ENCODE measurements at regions not wholly inside any gene's neighbourhood (a gene's known extent, or its start where the extent isn't known, plus 50 kb on each side); places are given as distances from the start of the nearest gene placed in this dataset.
A peak's percentile ranks its signal among the peaks of the same experiment; 100 is the strongest.
"Not testable (repeated sequence)": the region's sequence is repeated elsewhere in the genome, so short reads cannot be mapped to it uniquely, and the experiment has no call there.

DNA sequence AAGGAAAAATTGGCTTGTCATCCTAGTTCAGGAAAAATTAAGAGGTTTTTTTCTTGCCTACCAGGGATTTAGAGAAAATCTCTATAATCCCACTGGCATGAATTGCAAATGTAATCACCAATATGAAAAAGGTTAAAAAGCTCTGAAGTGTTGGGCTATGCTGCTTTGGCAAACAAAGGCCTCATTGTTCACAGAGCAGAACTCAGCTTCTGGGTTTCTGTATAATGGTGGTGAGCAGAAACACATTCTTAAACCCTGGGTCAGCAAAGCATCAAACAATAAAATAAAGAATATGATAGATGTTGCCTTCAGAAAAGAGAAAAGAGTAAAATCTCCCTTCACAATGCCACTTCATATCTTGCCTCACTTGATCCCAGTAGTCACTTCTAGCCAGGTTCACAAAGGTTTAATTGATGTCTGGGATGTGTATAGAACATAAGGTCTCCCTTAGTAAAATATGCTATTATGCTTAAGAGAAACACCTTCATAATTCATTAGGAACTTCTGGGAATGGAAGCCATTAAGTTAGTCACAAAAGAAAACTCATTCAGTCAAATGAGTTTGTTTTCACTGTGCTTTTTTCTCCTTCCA, 1255.5 kb upstream of the PHF14 start:
- Mint-ChIP-seq H3K27me3 (ENCODE audit: insufficient read depth, low read depth) (no peaks in the 10 kb centered on the region), H3K36me3 (no peaks in the 10 kb centered on the region), H3K9me3 (no peaks in the 10 kb centered on the region), H3K27ac (no peak overlapping the region), H3K4me3 (no peak overlapping the region), H3K4me1 (peaks cover 6% of the 10 kb centered on the region)
- TF ChIP-seq EZH2phosphoT487 (IDR thresholded peaks at IDR 0.05) (no peak), EZH2 (IDR thresholded peaks at IDR 0.05) (no peak)
- TF ChIP-seq, protein P1, sequence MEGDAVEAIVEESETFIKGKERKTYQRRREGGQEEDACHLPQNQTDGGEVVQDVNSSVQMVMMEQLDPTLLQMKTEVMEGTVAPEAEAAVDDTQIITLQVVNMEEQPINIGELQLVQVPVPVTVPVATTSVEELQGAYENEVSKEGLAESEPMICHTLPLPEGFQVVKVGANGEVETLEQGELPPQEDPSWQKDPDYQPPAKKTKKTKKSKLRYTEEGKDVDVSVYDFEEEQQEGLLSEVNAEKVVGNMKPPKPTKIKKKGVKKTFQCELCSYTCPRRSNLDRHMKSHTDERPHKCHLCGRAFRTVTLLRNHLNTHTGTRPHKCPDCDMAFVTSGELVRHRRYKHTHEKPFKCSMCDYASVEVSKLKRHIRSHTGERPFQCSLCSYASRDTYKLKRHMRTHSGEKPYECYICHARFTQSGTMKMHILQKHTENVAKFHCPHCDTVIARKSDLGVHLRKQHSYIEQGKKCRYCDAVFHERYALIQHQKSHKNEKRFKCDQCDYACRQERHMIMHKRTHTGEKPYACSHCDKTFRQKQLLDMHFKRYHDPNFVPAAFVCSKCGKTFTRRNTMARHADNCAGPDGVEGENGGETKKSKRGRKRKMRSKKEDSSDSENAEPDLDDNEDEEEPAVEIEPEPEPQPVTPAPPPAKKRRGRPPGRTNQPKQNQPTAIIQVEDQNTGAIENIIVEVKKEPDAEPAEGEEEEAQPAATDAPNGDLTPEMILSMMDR (IDR thresholded peaks at IDR 0.05) = no peak
- no peak overlapping the region for H3K4me3 ChIP-seq
- no peaks in the 10 kb centered on the region for H3F3A ChIP-seq (ENCODE audit: low read depth)
- H3K4me2 ChIP-seq = no peak overlapping the region
- no peaks in the 10 kb centered on the region for H3K36me3 ChIP-seq
- no peaks in the 10 kb centered on the region for H3K4me1 ChIP-seq
- H3K27ac ChIP-seq = no peak overlapping the region
- H3K27me3 ChIP-seq = no peaks in the 10 kb centered on the region
- no peak for DNase-seq (ENCODE audit: low spot score)
- H3K79me2 ChIP-seq (ENCODE audit: low read depth) = no peaks in the 10 kb centered on the region
- H3K9me3 ChIP-seq (ENCODE audit: low read depth) = no peaks in the 10 kb centered on the region
- peak overlapping the region; percentile 27 for H2AFZ ChIP-seq (replicated peaks)
- no peak overlapping the region for H3K9ac ChIP-seq
- H4K20me1 ChIP-seq (ENCODE audit: low read depth) = no peaks in the 10 kb centered on the region

DNA sequence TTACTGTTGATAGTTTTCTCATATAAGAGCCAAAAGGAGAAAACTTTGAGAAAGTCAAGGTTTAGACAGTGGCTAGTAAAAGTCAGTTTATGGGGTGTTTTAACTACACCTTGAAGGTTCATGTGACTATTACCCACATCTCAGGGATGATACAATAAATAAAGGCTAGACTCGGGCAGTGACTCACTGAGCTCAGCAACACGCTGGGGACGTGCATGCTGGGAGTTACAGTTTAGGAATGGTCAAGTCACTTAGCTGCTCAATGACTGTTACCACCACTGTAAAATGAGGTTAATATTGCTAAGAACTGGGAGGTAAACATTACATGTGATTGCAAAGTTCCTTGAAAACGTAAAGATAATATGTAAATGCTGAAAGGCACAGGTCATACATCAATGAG, 1254.4 kb upstream of the PHF14 start:
- Mint-ChIP-seq H3K36me3 (no peaks in the 10 kb centered on the region), H3K9me3 (no peaks in the 10 kb centered on the region), H3K4me3 (no peak overlapping the region), H3K27ac (no peak overlapping the region), H3K4me1 (peaks cover 6% of the 10 kb centered on the region), H3K27me3 (ENCODE audit: insufficient read depth, low read depth) (no peaks in the 10 kb centered on the region)
- H3K4me2 ChIP-seq = no peak overlapping the region
- H3K27ac ChIP-seq = no peak overlapping the region
- H2AFZ ChIP-seq (replicated peaks) = no peak overlapping the region
- no peaks in the 10 kb centered on the region for H3K4me1 ChIP-seq
- no peaks in the 10 kb centered on the region for H3F3A ChIP-seq (ENCODE audit: low read depth)
- H4K20me1 ChIP-seq (ENCODE audit: low read depth) = no peaks in the 10 kb centered on the region
- no peak for DNase-seq (ENCODE audit: low spot score)
- no peaks in the 10 kb centered on the region for H3K79me2 ChIP-seq (ENCODE audit: low read depth)
- H3K36me3 ChIP-seq = no peaks in the 10 kb centered on the region
- no peak overlapping the region for H3K4me3 ChIP-seq
- H3K9me3 ChIP-seq (ENCODE audit: low read depth) = no peaks in the 10 kb centered on the region
- H3K9ac ChIP-seq = no peak overlapping the region
- H3K27me3 ChIP-seq = no peaks in the 10 kb centered on the region
- TF ChIP-seq, protein P1 (IDR thresholded peaks at IDR 0.05) = no peak
- TF ChIP-seq EZH2 (IDR thresholded peaks at IDR 0.05) = no peak
- TF ChIP-seq EZH2phosphoT487 (IDR thresholded peaks at IDR 0.05) = no peak

DNA sequence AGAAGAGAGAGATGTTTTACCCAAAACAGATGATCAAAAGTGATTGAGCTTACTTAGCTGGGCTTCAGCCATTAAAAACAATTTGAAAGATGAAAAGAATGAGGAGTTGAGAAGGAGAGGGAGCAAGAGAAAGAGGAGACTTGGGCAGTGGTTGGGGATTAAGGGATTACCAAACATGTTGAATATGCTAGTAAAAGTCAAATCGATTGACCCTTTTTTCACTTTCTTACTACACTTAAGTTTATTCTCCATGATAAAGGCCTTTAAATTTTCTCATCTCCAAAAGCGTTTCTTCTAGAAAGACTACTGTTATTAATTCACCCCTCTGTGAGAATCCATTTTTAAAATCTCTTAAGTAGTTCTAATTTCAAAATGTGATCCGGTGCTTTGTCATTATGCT, 1254.0 kb upstream of the PHF14 start:
- H3K9me3 ChIP-seq (ENCODE audit: low read depth) = no peaks in the 10 kb centered on the region
- no peak overlapping the region for H2AFZ ChIP-seq (replicated peaks)
- H3K4me1 Mint-ChIP-seq = peaks cover 6% of the 10 kb centered on the region
- no peak overlapping the region for H3K4me2 ChIP-seq
- no peak overlapping the region for H3K4me3 ChIP-seq
- no peaks in the 10 kb centered on the region for H3K9me3 Mint-ChIP-seq
- H3K4me1 ChIP-seq = no peaks in the 10 kb centered on the region
- no peaks in the 10 kb centered on the region for H4K20me1 ChIP-seq (ENCODE audit: low read depth)
- no peaks in the 10 kb centered on the region for H3K27me3 Mint-ChIP-seq (ENCODE audit: insufficient read depth, low read depth)
- no peak for DNase-seq (ENCODE audit: low spot score)
- no peaks in the 10 kb centered on the region for H3K79me2 ChIP-seq (ENCODE audit: low read depth)
- no peak overlapping the region for H3K9ac ChIP-seq
- H3K36me3 Mint-ChIP-seq = no peaks in the 10 kb centered on the region
- H3K4me3 Mint-ChIP-seq = no peak overlapping the region
- no peaks in the 10 kb centered on the region for H3K27me3 ChIP-seq
- TF ChIP-seq EZH2phosphoT487 (IDR thresholded peaks at IDR 0.05) (no peak), EZH2 (IDR thresholded peaks at IDR 0.05) (no peak)
- TF ChIP-seq, protein P1 (IDR thresholded peaks at IDR 0.05) = no peak
- H3F3A ChIP-seq (ENCODE audit: low read depth) = no peaks in the 10 kb centered on the region
- no peaks in the 10 kb centered on the region for H3K36me3 ChIP-seq
- H3K27ac Mint-ChIP-seq = no peak overlapping the region
- H3K27ac ChIP-seq = no peak overlapping the region

DNA sequence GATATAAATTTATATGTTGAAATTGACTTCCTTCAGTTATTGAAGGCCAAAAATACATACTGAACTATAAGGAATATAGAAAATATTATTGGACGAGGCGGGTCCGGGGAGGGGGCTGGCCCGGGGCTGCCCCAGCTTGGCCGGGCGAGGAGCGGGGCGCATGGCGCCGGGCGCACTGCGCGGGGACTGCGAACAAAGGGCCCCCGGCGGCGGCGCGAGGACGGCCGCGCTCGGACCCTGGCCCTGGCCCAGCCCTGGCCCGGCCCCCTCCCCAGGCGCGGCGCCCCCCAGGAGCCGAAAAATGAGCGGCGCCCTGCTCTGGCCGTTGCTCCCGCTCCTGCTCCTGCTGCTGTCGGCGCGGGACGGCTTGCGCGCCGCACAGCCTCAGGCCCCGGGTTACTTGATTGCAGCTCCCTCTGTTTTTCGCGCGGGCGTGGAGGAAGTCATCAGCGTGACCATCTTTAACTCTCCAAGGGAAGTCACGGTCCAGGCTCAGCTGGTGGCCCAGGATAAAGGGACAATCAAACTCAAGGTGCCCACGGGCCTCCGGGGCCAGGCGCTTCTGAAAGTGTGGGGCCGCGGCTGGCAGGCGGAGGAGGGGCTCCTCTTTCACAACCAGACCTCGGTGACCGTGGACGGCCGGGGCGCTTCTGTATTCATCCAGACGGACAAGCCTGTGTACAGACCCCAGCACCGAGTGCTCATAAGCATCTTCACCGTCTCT, 1247.6 kb upstream of the PHF14 start:
- not testable (repeated sequence) for H3K27ac Mint-ChIP-seq; H3K4me3 Mint-ChIP-seq; H3K36me3 ChIP-seq; H3K27me3 Mint-ChIP-seq (ENCODE audit: insufficient read depth, low read depth); H3K27ac ChIP-seq; DNase-seq (ENCODE audit: low spot score); H3K36me3 Mint-ChIP-seq; H3K4me2 ChIP-seq; H3K4me3 ChIP-seq; H3K9me3 ChIP-seq (ENCODE audit: low read depth); H2AFZ ChIP-seq (replicated peaks); H3K9me3 Mint-ChIP-seq; H3K9ac ChIP-seq; H3K27me3 ChIP-seq; H3K4me1 ChIP-seq; H3K4me1 Mint-ChIP-seq; H3K79me2 ChIP-seq (ENCODE audit: low read depth); H4K20me1 ChIP-seq (ENCODE audit: low read depth); H3F3A ChIP-seq (ENCODE audit: low read depth)

DNA sequence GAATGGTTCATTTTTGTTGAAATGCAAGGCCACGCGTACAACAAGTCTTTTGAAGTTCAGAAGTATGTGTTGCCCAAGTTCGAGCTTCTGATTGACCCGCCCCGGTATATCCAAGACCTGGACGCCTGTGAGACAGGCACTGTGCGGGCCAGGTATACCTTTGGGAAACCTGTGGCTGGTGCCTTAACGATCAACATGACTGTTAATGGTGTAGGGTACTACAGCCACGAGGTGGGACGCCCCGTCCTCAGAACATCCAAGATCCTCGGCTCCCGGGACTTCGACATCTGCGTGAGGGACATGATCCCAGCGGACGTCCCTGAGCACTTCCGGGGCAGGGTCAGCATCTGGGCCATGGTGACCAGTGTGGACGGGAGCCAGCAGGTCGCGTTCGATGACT, 1246.9 kb upstream of the PHF14 start:
- H3K27me3 Mint-ChIP-seq (ENCODE audit: insufficient read depth, low read depth); H3K27ac Mint-ChIP-seq; H3K4me1 ChIP-seq; H3K4me2 ChIP-seq; H3K9me3 ChIP-seq (ENCODE audit: low read depth); H3K4me3 Mint-ChIP-seq; H3K79me2 ChIP-seq (ENCODE audit: low read depth); H4K20me1 ChIP-seq (ENCODE audit: low read depth); H3F3A ChIP-seq (ENCODE audit: low read depth); H3K36me3 Mint-ChIP-seq; H3K4me3 ChIP-seq; H3K36me3 ChIP-seq; H2AFZ ChIP-seq (replicated peaks); H3K9me3 Mint-ChIP-seq; DNase-seq (ENCODE audit: low spot score); H3K27me3 ChIP-seq; H3K9ac ChIP-seq; H3K27ac ChIP-seq; H3K4me1 Mint-ChIP-seq: not testable (repeated sequence)

DNA sequence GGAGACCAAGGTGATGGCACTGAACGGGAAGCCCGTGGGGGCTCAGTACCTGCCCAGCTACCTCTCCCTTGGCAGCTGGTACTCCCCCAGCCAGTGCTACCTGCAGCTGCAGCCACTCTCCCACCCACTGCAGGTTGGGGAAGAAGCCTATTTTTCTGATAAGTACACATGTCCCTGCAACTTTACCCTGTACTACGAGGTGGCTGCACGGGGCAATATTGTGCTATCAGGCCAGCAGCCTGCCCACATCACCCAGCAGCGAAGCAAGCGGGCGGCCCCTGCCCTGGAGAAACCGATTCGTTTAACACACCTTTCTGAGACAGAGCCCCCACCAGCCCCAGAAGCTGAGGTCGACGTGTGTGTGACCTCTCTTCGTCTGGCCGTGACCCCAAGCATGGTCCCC, 1246.2 kb upstream of the PHF14 start:
- not testable (repeated sequence) for H3K27me3 Mint-ChIP-seq (ENCODE audit: insufficient read depth, low read depth); H3K9me3 Mint-ChIP-seq; H3K27ac Mint-ChIP-seq; H3K9ac ChIP-seq; H3K27ac ChIP-seq; H3K4me1 Mint-ChIP-seq; H3K4me3 ChIP-seq; H3F3A ChIP-seq (ENCODE audit: low read depth); H3K4me1 ChIP-seq; DNase-seq (ENCODE audit: low spot score); H3K79me2 ChIP-seq (ENCODE audit: low read depth); H3K27me3 ChIP-seq; H2AFZ ChIP-seq (replicated peaks); H3K36me3 ChIP-seq; H3K9me3 ChIP-seq (ENCODE audit: low read depth); H3K4me2 ChIP-seq; H3K4me3 Mint-ChIP-seq; H4K20me1 ChIP-seq (ENCODE audit: low read depth); H3K36me3 Mint-ChIP-seq
